Inferior parietal cortex (tissue), 1 donor: ENCODE measurements at regions not wholly inside any gene's neighbourhood (a gene's known extent, or its start where the extent isn't known, plus 50 kb on each side); places are given as distances from the start of the nearest gene placed in this dataset.

ENCODE experiments used
- DNase-seq: peaks from one replicate; pipeline ENCODE4 v3.0.0-alpha.2; 2016; ENCODE audit errors: extremely low spot score

DNA sequence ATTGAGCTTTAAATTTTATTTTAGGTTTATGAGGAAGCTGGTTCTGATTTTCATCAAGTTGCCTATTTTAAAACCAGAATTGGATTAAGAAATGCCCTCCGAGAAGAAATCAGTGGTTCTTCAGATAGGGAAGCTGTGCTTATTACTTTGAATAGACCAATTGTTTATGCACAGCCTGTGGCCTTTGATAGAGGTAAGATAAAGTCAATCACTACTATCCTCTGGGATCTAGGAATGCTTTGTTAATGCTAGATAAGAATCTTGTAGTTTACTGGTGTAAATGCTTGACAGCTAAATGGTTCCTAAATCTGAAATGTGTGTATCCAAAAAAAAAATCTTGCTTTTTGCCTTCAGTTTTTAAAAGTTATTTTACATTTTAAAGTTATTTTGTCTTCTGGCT is 73.0 kb upstream of the ADAD1 start:
- no peak for DNase-seq

DNA sequence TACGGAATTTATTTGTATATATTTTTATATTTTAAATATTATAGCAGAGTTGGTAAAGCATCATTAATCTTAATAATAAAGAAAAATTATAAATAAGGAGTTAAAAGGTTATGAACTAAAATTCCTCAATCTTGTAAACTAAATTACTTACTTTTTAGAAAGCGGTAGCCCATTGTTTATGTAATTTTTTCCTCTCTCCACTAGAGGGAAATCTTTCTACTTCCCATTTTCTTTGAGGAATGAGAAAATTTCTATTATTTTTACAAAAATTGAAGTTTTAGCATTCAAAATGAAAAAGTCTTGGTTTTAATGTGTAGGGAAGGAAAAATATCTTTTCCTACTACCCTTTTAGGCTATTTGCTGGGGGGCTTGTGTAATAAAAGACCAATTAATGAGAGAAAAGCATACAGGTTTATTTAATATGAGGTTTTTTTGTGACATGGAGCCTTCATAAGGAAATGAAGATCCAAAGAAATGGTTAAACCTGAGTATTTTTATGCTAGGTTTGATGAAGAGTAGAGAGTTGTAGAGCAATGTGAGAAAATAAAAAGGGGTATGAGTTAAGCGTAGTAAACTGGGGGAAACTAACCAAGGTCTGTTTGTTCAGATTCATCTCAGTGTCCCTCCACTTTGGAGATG is 68.7 kb upstream of the ADAD1 start:
- peak; percentile 43 for DNase-seq

DNA sequence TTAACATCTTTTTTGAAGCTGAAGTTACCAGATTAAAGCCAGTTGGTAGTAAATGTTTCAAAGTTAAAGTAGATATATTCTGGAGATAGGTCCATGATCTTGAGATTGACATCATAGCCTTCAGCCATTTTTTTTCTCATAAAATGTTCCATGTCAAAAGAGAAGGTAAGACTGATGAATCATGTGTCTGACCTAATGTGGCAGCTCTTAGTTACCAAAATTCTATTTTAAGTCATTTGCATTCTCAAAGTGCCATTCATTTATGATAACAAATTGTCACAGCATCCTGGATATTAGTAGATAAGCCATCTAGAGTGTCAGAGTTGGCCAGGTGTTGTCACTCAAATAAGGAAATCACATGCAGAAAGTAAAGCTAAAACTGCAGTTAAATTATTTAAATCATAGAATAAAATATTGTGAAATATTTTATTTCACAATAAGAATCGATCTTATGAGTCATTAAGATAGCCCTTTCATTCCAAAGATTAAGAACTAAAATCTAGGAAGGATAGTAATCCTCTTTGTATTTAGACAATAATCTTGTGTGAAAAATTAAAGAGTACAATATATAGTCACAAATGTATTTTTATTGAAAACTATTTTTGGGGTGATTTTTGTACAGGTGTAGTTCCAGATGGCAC is 65.7 kb upstream of the ADAD1 start:
- DNase-seq = no peak

GRCh38 chr4:122326908-122327307 is 51.9 kb upstream of the ADAD1 start:
- DNase-seq = no peak

- DNase-seq = no peak
These were observed 49.9 kb upstream of the ADAD1 start for GRCh38 chr4:122328893-122329292.
